ENCODE measurements at regions not wholly inside any gene's neighbourhood (a gene's known extent, or its start where the extent isn't known, plus 50 kb on each side); places are given as distances from the start of the nearest gene placed in this dataset.

DNA sequence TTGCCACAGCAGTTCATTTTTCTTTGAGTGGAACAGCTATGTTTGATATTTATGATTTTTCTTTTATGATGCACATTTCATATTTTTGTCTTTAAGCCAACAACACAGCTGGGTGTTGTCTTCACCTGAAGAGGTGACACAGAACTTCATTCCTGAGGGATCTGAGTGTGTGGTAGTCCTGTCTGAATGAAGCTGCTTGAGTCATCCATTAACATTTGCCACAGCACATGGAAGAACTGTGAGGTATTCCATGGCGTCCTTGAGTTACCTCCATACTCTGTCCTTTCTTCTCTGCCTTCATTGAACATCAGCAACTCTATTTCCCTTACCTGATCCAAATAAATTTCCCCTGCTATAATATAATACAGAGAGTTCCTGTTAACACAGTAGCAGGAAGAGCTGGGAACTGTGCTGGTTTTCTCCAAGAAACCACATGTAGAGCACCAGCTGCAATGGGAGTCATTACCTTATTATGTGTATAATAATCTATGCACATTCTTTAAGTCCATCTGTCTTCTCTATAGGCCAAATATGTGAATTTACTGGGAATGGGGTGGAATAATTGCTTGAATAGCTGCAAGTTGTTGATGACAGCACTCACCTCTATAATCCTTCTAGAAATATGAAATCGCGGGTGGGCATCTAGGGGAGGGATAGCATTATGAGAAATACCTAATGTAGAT, 72.4 kb upstream of the TAC1 start:
- DNase-seq: no peak

DNA sequence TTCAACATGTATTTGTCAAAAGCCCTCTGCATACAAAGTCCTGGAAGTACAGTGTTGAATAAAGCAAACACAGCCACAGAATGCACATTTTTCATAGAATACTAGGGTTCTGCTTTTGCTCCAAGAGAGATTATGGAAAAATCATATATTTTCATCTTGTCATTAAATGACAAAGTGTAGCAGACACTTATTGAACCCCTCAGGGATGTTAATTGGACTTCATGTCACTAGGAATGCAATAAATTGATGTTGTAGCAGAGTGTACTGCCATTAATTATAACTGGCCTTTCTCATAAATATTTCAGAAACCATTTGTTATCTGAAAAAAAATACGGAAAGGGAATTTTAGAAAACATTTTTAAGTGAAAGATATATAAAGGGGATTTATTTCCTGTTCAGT, 64.5 kb upstream of the TAC1 start:
- no peak for DNase-seq

DNA sequence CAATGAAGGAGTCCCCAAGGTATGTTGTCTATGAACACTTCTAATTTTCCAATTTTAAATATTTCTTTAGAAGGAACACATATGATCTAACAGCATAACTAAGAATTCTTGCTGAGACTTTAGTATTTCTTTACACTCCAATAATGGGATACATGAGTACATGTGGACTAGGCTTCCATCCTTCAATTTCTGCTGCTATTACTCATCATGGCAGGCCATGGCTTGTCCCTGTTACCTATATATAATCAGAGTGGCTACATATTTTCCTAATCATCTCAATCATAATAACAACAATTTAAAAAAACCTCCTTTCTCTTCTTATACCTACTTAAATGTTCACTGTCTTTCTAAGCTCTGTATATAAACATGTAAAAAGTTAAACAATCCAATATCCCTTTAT, 60.3 kb upstream of the TAC1 start:
- DNase-seq: no peak

DNA sequence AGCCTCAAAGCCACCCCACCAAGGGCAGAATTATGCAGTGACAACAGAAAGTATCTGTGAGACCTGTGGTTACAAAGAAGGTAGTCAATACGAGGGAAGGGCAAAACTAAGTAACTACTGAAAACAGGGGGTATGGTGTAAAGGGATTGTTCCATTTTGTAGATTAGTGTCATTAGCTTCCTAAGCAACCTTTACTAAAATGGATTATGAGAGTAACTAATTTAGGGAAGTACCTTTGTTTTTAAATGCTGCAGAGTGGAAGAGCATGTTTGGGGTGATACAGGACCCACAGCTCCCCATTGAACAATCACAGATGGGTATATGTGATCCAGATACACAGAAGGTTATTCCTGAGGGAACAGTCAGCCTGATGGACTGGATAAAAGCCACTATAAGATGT, 51.3 kb upstream of the TAC1 start:
- DNase-seq: no peak

Measured in NCI-H187 (cell line).